Effector CD8-positive, alpha-beta T cell (primary cell): ENCODE measurements at regions not wholly inside any gene's neighbourhood (a gene's known extent, or its start where the extent isn't known, plus 50 kb on each side); places are given as distances from the start of the nearest gene placed in this dataset.

Experiments used
- DNase-seq: peaks from one replicate; lab custom pipeline; 2025; lab: John Stamatoyannopoulos, UW

GRCh38 chr14:98698341-98698740, 573.7 kb downstream of the BCL11B start:
- no peak for DNase-seq

- no peak for DNase-seq
These were observed 571.2 kb downstream of the BCL11B start for GRCh38 chr14:98700748-98701147.

GRCh38 chr14:98701377-98701776, 570.6 kb downstream of the BCL11B start:
- no peak for DNase-seq

- no peak for DNase-seq
These were observed 567.6 kb downstream of the BCL11B start for GRCh38 chr14:98704441-98704840.

GRCh38 chr14:98705871-98706300, 566.1 kb downstream of the BCL11B start:
- no peak for DNase-seq

- no peak for DNase-seq
These were observed 564.5 kb downstream of the BCL11B start for GRCh38 chr14:98707522-98707921.

- DNase-seq: no peak
These were observed 563.4 kb downstream of the BCL11B start for GRCh38 chr14:98708555-98708954.

GRCh38 chr14:98711453-98711852, 560.5 kb downstream of the BCL11B start:
- DNase-seq: no peak

- DNase-seq: no peak
These were observed 557.2 kb downstream of the BCL11B start for GRCh38 chr14:98714626-98715425.

GRCh38 chr14:98716133-98716532, 555.9 kb downstream of the BCL11B start:
- DNase-seq: no peak

- no peak for DNase-seq
These were observed 550.9 kb downstream of the BCL11B start for GRCh38 chr14:98721061-98721460.

- no peak for DNase-seq
These were observed 547.3 kb downstream of the BCL11B start for GRCh38 chr14:98724734-98725133.

GRCh38 chr14:98725191-98725590, 546.8 kb downstream of the BCL11B start:
- DNase-seq: no peak

- DNase-seq: no peak
These were observed 546.3 kb downstream of the BCL11B start for GRCh38 chr14:98725676-98726075.

- DNase-seq: no peak
These were observed 545.2 kb downstream of the BCL11B start for GRCh38 chr14:98726585-98727405.

- no peak for DNase-seq
These were observed 544.0 kb downstream of the BCL11B start for GRCh38 chr14:98728024-98728423.

GRCh38 chr14:98728836-98729235, 543.2 kb downstream of the BCL11B start:
- DNase-seq: no peak

- DNase-seq: no peak
These were observed 540.7 kb downstream of the BCL11B start for GRCh38 chr14:98731286-98731685.

GRCh38 chr14:98731701-98732100, 540.3 kb downstream of the BCL11B start:
- DNase-seq: no peak

GRCh38 chr14:98733536-98733935, 538.5 kb downstream of the BCL11B start:
- no peak for DNase-seq

- no peak for DNase-seq
These were observed 535.2 kb downstream of the BCL11B start for GRCh38 chr14:98736701-98737338.

- no peak for DNase-seq
These were observed 530.5 kb downstream of the BCL11B start for GRCh38 chr14:98741523-98741922.

GRCh38 chr14:98742001-98742400, 530.0 kb downstream of the BCL11B start:
- DNase-seq: no peak
